ENCODE measurements at regions not wholly inside any gene's neighbourhood (a gene's known extent, or its start where the extent isn't known, plus 50 kb on each side); places are given as distances from the start of the nearest gene placed in this dataset.

- Mint-ChIP-seq H3K4me3 (ENCODE audit: unreplicated experiment) (no peak overlapping the region), H3K27ac (ENCODE audit: unreplicated experiment) (no peak overlapping the region), H3K27me3 (ENCODE audit: insufficient read depth, unreplicated experiment) (peaks cover 7% of the 10 kb centered on the region), H3K36me3 (ENCODE audit: insufficient read depth, unreplicated experiment) (no peaks in the 10 kb centered on the region), H3K9me3 (ENCODE audit: unreplicated experiment) (peaks cover 10% of the 10 kb centered on the region), H3K4me1 (ENCODE audit: low read depth, unreplicated experiment) (no peaks in the 10 kb centered on the region)
- DNase-seq: no peak
- BruUV-seq (replicated peaks): no TSS peak
- H3K4me1 ChIP-seq: no peaks in the 10 kb centered on the region
- H3K9me3 ChIP-seq: peaks cover 4% of the 10 kb centered on the region; the same call in 1 of the 2 replicates
- no peak overlapping the region for H3K4me3 ChIP-seq (ENCODE audit: low read depth, low read length)
- intact Hi-C loops (cut with micrococcal nuclease; ENCODE audit: unreplicated experiment): no loop called here
- ChIA-PET POLR2A (no interaction called here), CTCF (no interaction called here)
- H3K27me3 ChIP-seq (replicated peaks; ENCODE audit: control insufficient read depth, insufficient read depth, low read length): no peaks in the 10 kb centered on the region
- no peaks in the 10 kb centered on the region for H3K36me3 ChIP-seq (ENCODE audit: control insufficient read depth, insufficient read depth, low read length)
- TF ChIP-seq CTCF (IDR thresholded peaks at IDR 0.05; ENCODE audit: insufficient read depth in 1 of 2, low read depth in 1 of 2, low read length in 1 of 2, severe bottlenecking in 1 of 2, unreplicated experiment in 1 of 2): no peak
Measured at GRCh38 chr21:27691516-27691915, 724.6 kb upstream of the ADAMTS5 start.

- POLR2A ChIA-PET: no interaction called here
- no peaks in the 10 kb centered on the region for H3K4me1 Mint-ChIP-seq (ENCODE audit: low read depth, unreplicated experiment)
- Histone ChIP-seq H3K9me3 (peaks cover 4% of the 10 kb centered on the region; the same call in 1 of the 2 replicates), H3K27me3 (replicated peaks; ENCODE audit: control insufficient read depth, insufficient read depth, low read length) (no peaks in the 10 kb centered on the region), H3K4me3 (ENCODE audit: low read depth, low read length) (no peak overlapping the region), H3K4me1 (no peaks in the 10 kb centered on the region), H3K36me3 (ENCODE audit: control insufficient read depth, insufficient read depth, low read length) (no peaks in the 10 kb centered on the region)
- H3K27me3 Mint-ChIP-seq (ENCODE audit: insufficient read depth, unreplicated experiment): peaks cover 7% of the 10 kb centered on the region
- H3K36me3 Mint-ChIP-seq (ENCODE audit: insufficient read depth, unreplicated experiment): no peaks in the 10 kb centered on the region
- H3K4me3 Mint-ChIP-seq (ENCODE audit: unreplicated experiment): no peak overlapping the region
- no peak for DNase-seq
- no peak for TF ChIP-seq CTCF (IDR thresholded peaks at IDR 0.05; ENCODE audit: insufficient read depth in 1 of 2, low read depth in 1 of 2, low read length in 1 of 2, severe bottlenecking in 1 of 2, unreplicated experiment in 1 of 2)
- intact Hi-C loops (cut with micrococcal nuclease; ENCODE audit: unreplicated experiment): no loop called here
- BruUV-seq (replicated peaks): no TSS peak
- no peak overlapping the region for H3K27ac Mint-ChIP-seq (ENCODE audit: unreplicated experiment)
- CTCF ChIA-PET: no interaction called here
- H3K9me3 Mint-ChIP-seq (ENCODE audit: unreplicated experiment): peaks cover 10% of the 10 kb centered on the region
Measured at GRCh38 chr21:27691006-27691405, 724.1 kb upstream of the ADAMTS5 start.

- no peaks in the 10 kb centered on the region for H3K36me3 ChIP-seq (ENCODE audit: control insufficient read depth, insufficient read depth, low read length)
- ChIA-PET CTCF (no interaction called here), POLR2A (no interaction called here)
- no peaks in the 10 kb centered on the region for H3K36me3 Mint-ChIP-seq (ENCODE audit: insufficient read depth, unreplicated experiment)
- intact Hi-C loops (cut with micrococcal nuclease; ENCODE audit: unreplicated experiment): no loop called here
- no peak overlapping the region for H3K4me3 Mint-ChIP-seq (ENCODE audit: unreplicated experiment)
- TF ChIP-seq CTCF (IDR thresholded peaks at IDR 0.05; ENCODE audit: insufficient read depth in 1 of 2, low read depth in 1 of 2, low read length in 1 of 2, severe bottlenecking in 1 of 2, unreplicated experiment in 1 of 2): no peak
- no peaks in the 10 kb centered on the region for H3K4me1 ChIP-seq
- no peak overlapping the region for H3K27ac Mint-ChIP-seq (ENCODE audit: unreplicated experiment)
- H3K27me3 ChIP-seq (replicated peaks; ENCODE audit: control insufficient read depth, insufficient read depth, low read length): no peaks in the 10 kb centered on the region
- H3K9me3 ChIP-seq: peaks cover 4% of the 10 kb centered on the region; the same call in 1 of the 2 replicates
- no peak for DNase-seq
- no peak overlapping the region for H3K4me3 ChIP-seq (ENCODE audit: low read depth, low read length)
- H3K27me3 Mint-ChIP-seq (ENCODE audit: insufficient read depth, unreplicated experiment): peaks cover 6% of the 10 kb centered on the region
- peaks cover 10% of the 10 kb centered on the region for H3K9me3 Mint-ChIP-seq (ENCODE audit: unreplicated experiment)
- no peaks in the 10 kb centered on the region for H3K4me1 Mint-ChIP-seq (ENCODE audit: low read depth, unreplicated experiment)
- BruUV-seq (replicated peaks): no TSS peak
Measured at GRCh38 chr21:27690426-27690825, 723.5 kb upstream of the ADAMTS5 start.

All from Caco-2 (cell line).